NCI-H187 (cell line): ENCODE measurements at regions not wholly inside any gene's neighbourhood (a gene's known extent, or its start where the extent isn't known, plus 50 kb on each side); places are given as distances from the start of the nearest gene placed in this dataset.
"Not testable (repeated sequence)": the region's sequence is repeated elsewhere in the genome, so short reads cannot be mapped to it uniquely, and the experiment has no call there.

Source experiments
- DNase-seq, 2 experiments: peaks; one replicate each; lab custom pipeline; 2025; lab: John Stamatoyannopoulos, UW

DNA sequence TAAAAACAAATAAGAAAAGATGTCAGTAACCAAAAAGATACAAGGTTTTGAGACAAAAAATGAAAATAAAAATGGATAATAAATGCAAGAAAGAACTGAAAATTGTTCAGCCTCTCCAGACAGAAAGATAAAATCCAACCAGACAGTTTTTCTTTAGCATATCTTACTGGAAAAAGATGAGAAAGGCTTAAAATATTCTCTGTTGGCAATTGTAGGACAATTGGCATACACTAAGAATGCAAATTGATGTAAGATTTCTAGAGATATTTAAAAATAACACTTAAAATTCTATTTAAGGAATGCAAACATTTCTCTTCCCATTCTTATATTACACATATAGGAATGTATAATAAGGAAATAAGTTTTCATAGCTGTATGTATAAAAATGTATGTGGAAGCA is 590.6 kb downstream of the DSC3 start:
- no peak for DNase-seq

GRCh38 chr18:30450927-30451326 is 591.6 kb downstream of the DSC3 start:
- no peak for DNase-seq

GRCh38 chr18:30446605-30447004 is 595.9 kb downstream of the DSC3 start:
- DNase-seq: no peak

GRCh38 chr18:30444544-30444943 is 598.0 kb downstream of the DSC3 start:
- DNase-seq: no peak

DNA sequence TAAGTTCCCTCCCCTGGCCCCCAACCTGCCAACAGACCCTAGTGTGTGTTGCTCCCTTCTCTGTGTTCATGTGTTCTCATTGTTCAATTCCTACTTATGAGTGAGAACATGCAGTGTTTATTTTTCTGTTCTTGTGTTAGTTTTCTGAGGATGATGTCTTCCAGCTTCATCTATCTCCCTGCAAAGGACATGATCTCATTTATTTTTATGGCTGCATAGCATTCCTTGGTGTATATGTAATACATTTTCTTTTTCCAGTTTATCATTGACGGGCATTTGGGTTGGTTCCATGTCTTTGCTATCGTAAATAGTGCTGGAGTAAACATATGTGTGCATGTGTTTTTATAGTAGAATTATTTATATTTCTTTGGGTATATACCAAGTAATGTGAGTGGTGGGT is 602.2 kb downstream of the DSC3 start:
- DNase-seq: no peak

- DNase-seq: no peak
Measured at GRCh38 chr18:30439174-30439573, 603.4 kb downstream of the DSC3 start.

GRCh38 chr18:30432349-30432748 is 610.2 kb downstream of the DSC3 start:
- DNase-seq: no peak

DNA sequence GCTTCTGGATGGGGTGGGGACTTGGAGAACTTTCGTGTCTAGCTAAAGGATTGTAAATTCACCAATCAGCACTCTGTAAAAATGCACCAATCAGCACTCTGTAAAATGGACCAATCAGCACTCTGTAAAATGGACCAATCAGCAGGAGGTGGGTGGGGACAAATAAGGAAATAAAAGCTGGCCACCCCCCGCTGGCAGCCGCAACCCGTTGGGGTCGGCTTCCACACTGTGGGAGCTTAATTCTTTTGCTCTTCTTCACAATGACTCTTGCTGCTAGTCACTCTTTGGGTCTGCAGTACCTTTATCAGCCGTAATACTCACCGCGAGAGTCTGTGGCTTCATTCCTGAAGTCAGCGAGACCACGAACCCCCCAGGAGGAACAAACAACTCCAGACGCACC is 623.1 kb downstream of the DSC3 start:
- not testable (repeated sequence) for DNase-seq

- DNase-seq: no peak
Measured at GRCh38 chr18:30415903-30416302, 626.6 kb downstream of the DSC3 start.

- DNase-seq: no peak
Measured at GRCh38 chr18:30409120-30409519, 633.4 kb downstream of the DSC3 start.

GRCh38 chr18:30406728-30407127 is 635.8 kb downstream of the DSC3 start:
- no peak for DNase-seq

DNA sequence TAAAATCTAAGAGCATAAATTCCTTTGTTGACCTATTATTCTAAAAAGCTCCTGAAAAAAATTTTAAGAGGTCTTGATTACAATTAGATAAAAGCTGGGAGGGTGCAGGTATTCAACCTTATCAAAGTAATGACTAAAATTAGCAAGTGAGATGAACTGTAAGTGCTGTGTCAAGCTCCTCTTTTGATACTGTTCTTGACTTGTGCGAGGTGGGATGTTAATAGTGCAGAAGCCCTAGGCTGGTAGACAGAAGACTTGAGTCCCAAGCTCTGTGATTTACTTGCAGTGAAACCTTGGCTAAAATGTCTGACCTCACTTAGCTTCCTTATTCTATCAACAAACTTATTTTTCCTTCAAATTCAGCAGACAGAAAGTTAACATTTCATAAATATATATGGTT is 637.5 kb downstream of the DSC3 start:
- DNase-seq: no peak

DNA sequence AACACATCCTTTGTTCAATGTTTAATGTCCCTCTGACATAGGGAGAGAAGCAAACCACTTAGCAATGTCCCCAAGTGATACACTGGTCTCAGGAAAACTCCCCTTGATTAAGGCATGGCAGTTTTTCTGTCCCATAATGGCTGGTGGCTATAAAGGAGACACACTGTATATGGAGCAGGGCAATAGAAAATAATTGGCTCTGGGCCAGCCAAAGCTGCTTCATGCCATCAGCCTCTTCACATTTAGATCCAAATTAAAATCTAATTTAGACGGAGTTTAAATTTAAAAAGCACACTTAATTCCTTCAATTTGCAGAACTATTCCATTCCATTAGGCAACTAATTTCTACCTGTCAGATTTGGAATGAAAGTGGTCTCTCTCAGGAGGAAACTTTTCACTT is 638.1 kb downstream of the DSC3 start:
- DNase-seq: no peak

DNA sequence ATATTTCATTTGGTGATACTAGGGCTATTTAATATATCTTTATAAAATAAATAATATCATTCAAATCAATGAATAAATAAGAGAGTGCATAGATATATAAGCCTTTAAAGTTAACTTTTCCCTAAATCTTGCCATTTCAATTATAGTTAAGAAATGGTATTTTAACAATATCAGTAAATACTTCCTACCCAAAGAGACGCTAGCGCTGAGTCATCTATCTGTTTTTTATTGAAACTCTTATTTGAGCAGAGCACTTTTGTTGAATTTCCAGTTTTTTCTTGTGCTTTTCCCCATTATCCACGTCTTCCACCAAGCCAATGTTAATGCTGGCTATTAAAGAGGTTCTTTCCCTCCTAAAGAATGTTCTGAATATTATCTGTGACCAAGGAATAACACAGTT is 639.3 kb downstream of the DSC3 start:
- no peak for DNase-seq

- DNase-seq: no peak
Measured at GRCh38 chr18:30387401-30387800, 655.1 kb downstream of the DSC3 start.

- no peak for DNase-seq
Measured at GRCh38 chr18:30386624-30387023, 655.9 kb downstream of the DSC3 start.

DNA sequence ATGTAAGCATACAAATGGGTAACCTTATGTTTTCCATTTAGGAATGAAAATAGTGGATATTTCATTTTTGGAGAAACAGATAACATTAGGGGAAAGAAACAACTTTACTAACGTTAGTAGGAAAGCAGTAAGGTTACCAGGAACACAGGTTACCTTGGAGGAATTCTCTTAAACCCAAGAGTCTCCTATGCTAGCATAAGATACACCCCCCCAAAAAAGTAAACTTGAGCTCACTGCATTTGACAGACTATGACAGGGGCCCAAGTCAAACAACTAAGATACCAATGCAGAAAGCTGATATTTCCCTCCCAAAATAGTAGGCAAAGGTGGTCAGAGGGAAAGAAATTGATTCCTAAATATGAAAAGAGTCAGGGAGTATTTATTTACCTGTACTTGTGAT is 656.9 kb downstream of the DSC3 start:
- DNase-seq: no peak

GRCh38 chr18:30381826-30382225 is 660.7 kb downstream of the DSC3 start:
- no peak for DNase-seq

DNA sequence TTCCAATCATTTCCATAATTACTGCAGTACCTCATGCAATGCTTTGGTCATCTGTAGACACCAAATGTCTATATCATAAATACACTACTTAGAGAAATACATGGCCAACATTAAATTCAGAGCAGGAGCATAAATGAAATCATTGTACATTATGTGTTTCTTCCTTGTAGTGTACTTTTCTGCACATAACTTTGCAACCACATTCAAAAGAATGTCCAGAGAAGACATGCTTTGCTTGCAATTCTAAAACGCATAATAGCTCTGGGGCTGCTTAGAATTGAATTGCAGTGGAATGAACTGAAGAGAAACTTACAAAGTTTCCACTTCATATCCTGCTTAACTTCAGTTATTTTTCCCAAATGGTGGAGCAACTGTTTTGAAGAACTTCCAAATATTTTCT is 664.4 kb downstream of the DSC3 start:
- no peak for DNase-seq

- DNase-seq: no peak
Measured at GRCh38 chr18:30376515-30376914, 666.0 kb downstream of the DSC3 start.

GRCh38 chr18:30361864-30362540 is 680.5 kb downstream of the DSC3 start:
- no peak for DNase-seq

DNA sequence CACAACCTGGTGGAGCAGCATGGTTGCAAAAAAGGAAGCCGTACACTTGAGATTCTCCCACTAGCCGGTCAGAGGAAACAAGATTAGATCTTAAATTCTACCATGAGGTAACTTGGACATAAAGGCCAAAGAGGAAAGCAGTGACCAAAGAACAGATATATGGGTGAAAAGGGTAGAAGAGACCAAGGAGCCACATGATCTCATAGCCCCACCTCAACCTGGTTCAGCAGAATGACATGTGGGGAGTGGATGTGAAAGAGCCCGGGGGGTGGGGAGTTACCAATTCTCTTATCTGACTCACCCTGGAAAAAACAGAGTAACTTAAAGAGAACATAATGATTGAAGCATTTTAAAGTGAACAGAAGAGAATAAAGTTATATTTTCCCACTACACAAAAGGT is 683.0 kb downstream of the DSC3 start:
- DNase-seq: no peak

- DNase-seq: no peak
Measured at GRCh38 chr18:30358555-30358954, 684.0 kb downstream of the DSC3 start.

- no peak for DNase-seq
Measured at GRCh38 chr18:30352551-30353168, 689.9 kb downstream of the DSC3 start.
